WTC11 (cell line): ENCODE measurements at regions not wholly inside any gene's neighbourhood (a gene's known extent, or its start where the extent isn't known, plus 50 kb on each side); places are given as distances from the start of the nearest gene placed in this dataset.

ENCODE experiments used
- ATAC-seq: fragments of 200-7000 bp; cut with Tn5 transposase; 2 replicates; pipeline ENCODE4 v1.10.0; 2021; ENCODE audit warnings: mild to moderate bottlenecking, moderate library complexity
- CTCF ChIA-PET: fragments of 300-600 bp; sonication (Branson Sonifier 250); formaldehyde crosslinking; loops from one replicate; lab custom pipeline; 2021; ENCODE audit warnings: antibody characterized with exemption; lab: Charles Lee
- POLR2A ChIA-PET: fragments of 350-600 bp; sonication (Branson Sonifier 250); formaldehyde crosslinking; loops from one replicate; lab custom pipeline; 2021; ENCODE audit warnings: antibody characterized with exemption; lab: Charles Lee
- DNase-seq: peaks from one replicate; pipeline ENCODE4 v3.0.0; 2021; ENCODE audit warnings: low spot score
- H3K27ac Mint-ChIP-seq: 2 replicates; pipeline ENCODE4 v1.8.0; 2021; ENCODE audit warnings: mixed read lengths
- H3K27me3 Mint-ChIP-seq: 2 replicates; pipeline ENCODE4 v1.8.0; 2021; ENCODE audit warnings: low read depth, mild to moderate bottlenecking, moderate library complexity, mixed read lengths
- H3K36me3 Mint-ChIP-seq: 2 replicates; pipeline ENCODE4 v1.8.0; 2021; ENCODE audit warnings: mixed read lengths
- H3K4me1 Mint-ChIP-seq: 2 replicates; pipeline ENCODE4 v1.8.0; 2022; ENCODE audit warnings: mixed read lengths
- H3K4me3 Mint-ChIP-seq: 2 replicates; pipeline ENCODE4 v1.8.0; 2021; ENCODE audit warnings: mild to moderate bottlenecking, moderate library complexity, mixed read lengths
- H3K9me3 Mint-ChIP-seq: 2 replicates; pipeline ENCODE4 v1.8.0; 2021; ENCODE audit warnings: mixed read lengths
- AR ChIP-seq: fragments of 250-450 bp; sonication (Bioruptor Pico); IDR thresholded peaks from 2 replicates; pipeline ENCODE4 v1.9.0; 2021; ENCODE audit warnings: mild to moderate bottlenecking
- ATF2 ChIP-seq: sonication (generic); formaldehyde crosslinking; IDR thresholded peaks from 2 replicates; pipeline ENCODE4 v1.8.1; 2022; ENCODE audit warnings: low read depth, missing genetic modification reagents, borderline replicate concordance
- CDX4 ChIP-seq: fragments of 250-450 bp; sonication (Bioruptor Pico); IDR thresholded peaks from 2 replicates; pipeline ENCODE4 v1.9.0; 2021; ENCODE audit warnings: moderate library complexity, mild to moderate bottlenecking, inconsistent platforms, borderline replicate concordance
- CREB1 ChIP-seq: sonication (generic); formaldehyde crosslinking; IDR thresholded peaks from 2 replicates; pipeline ENCODE4 v1.8.0; 2023; ENCODE audit warnings: mild to moderate bottlenecking, missing genetic modification reagents
- ESRRA ChIP-seq: sonication (generic); formaldehyde crosslinking; IDR thresholded peaks from 2 replicates; pipeline ENCODE4 v1.8.1; 2022; ENCODE audit warnings: mild to moderate bottlenecking, missing genetic modification reagents, borderline replicate concordance
- GABPB1 ChIP-seq: sonication (generic); formaldehyde crosslinking; IDR thresholded peaks from 2 replicates; pipeline ENCODE4 v1.8.1; 2023; ENCODE audit warnings: mild to moderate bottlenecking, missing genetic modification reagents
- NFE2L1 ChIP-seq: sonication (generic); formaldehyde crosslinking; IDR thresholded peaks from 2 replicates; pipeline ENCODE4 v1.8.1; 2023; ENCODE audit warnings: missing genetic modification reagents
- TCF7 ChIP-seq: sonication (generic); formaldehyde crosslinking; IDR thresholded peaks from 2 replicates; pipeline ENCODE4 v1.8.0; 2022; ENCODE audit warnings: mild to moderate bottlenecking, low read depth, missing genetic modification reagents, moderate library complexity
- ZMAT4 ChIP-seq: fragments of 250-450 bp; sonication (Bioruptor Pico); IDR thresholded peaks from 2 replicates; pipeline ENCODE4 v1.9.0; 2021; ENCODE audit warnings: mild to moderate bottlenecking
- ZNF232 ChIP-seq: sonication (generic); formaldehyde crosslinking; IDR thresholded peaks from 2 replicates; pipeline ENCODE4 v1.8.0; 2022; ENCODE audit warnings: mild to moderate bottlenecking, missing genetic modification reagents
- ZNF317 ChIP-seq: sonication (generic); formaldehyde crosslinking; IDR thresholded peaks from 2 replicates; pipeline ENCODE4 v1.8.1; 2023; ENCODE audit warnings: low read depth, mild to moderate bottlenecking, moderate library complexity, missing genetic modification reagents, borderline replicate concordance
- ZNF425 ChIP-seq: fragments of 250-450 bp; sonication (Bioruptor Pico); conservative IDR thresholded peaks from 2 replicates; pipeline ENCODE4 v1.9.0; 2021; ENCODE audit warnings: mild to moderate bottlenecking
- ZNF512 ChIP-seq: sonication (generic); formaldehyde crosslinking; IDR thresholded peaks from 2 replicates; pipeline ENCODE4 v1.8.1; 2022; ENCODE audit warnings: missing genetic modification reagents, borderline replicate concordance
- ZNF532 ChIP-seq: fragments of 250-450 bp; sonication (Bioruptor Pico); IDR thresholded peaks from 2 replicates; pipeline ENCODE4 v1.9.0; 2021; ENCODE audit warnings: mild to moderate bottlenecking, borderline replicate concordance

- TF ChIP-seq TCF7 (CRISPR knock-in tag), result no peak
- no peak for TF ChIP-seq ZNF532 (CRISPR knock-in tag)
- no peak for TF ChIP-seq AR (CRISPR knock-in tag)
- TF ChIP-seq GABPB1 (CRISPR knock-in tag), result no peak
- TF ChIP-seq CREB1 (CRISPR knock-in tag), result no peak
- TF ChIP-seq ZNF317, result no peak
- no peak for TF ChIP-seq NFE2L1 (CRISPR knock-in tag)
- TF ChIP-seq, all 79 proteins: peak for 0
These were observed 99.4 kb downstream of the TMEM174 start (continued) for GRCh38 chr5:73272351-73272750.

GRCh38 chr5:73268826-73269225, 95.8 kb downstream of the TMEM174 start:
- Mint-ChIP-seq H3K4me3 (no peak overlapping the region), H3K9me3 (no peaks in the 10 kb centered on the region), H3K27me3 (peaks cover 5% of the 10 kb centered on the region; the same call in 1 of the 2 replicates), H3K27ac (no peak overlapping the region), H3K36me3 (no peaks in the 10 kb centered on the region), H3K4me1 (peaks cover 18% of the 10 kb centered on the region)
- DNase-seq, result no peak
- ATAC-seq, result no peak
- POLR2A ChIA-PET, result no interaction called here
- CTCF ChIA-PET, result interaction anchor here (0.6 kb wide), 1 partner anchor 679 kb away, joined by 5 read pairs; no protein-coding TSS in a partner anchor
- no peak for TF ChIP-seq ZNF232
- no peak for TF ChIP-seq ZNF532 (CRISPR knock-in tag)
- no peak for TF ChIP-seq ZMAT4 (CRISPR knock-in tag)
- TF ChIP-seq ESRRA (CRISPR knock-in tag), result no peak
- TF ChIP-seq CDX4, result no peak
- TF ChIP-seq ATF2, result no peak
- TF ChIP-seq ZNF425 (CRISPR knock-in tag), result no peak
- TF ChIP-seq ZNF512 (CRISPR knock-in tag), result no peak
